Loucy (cell line): ENCODE measurements at regions not wholly inside any gene's neighbourhood (a gene's known extent, or its start where the extent isn't known, plus 50 kb on each side); places are given as distances from the start of the nearest gene placed in this dataset.

Experiments used
- H2AFZ ChIP-seq: fragments of 200-600 bp; sonication (generic); 2 replicates; pipeline ENCODE4 v1.6.0; 2016; ENCODE audit warnings: antibody characterized with exemption, mild to moderate bottlenecking, low read length, moderate library complexity
- H3F3A ChIP-seq: fragments of 200-600 bp; 2 replicates; pipeline ENCODE4 v1.6.0; 2016; ENCODE audit warnings: antibody characterized with exemption, low read depth, mild to moderate bottlenecking
- H3K27me3 ChIP-seq: fragments of 200-600 bp; sonication (generic); 2 replicates; pipeline ENCODE4 v1.6.1; 2014; ENCODE audit warnings: low read length, mild to moderate bottlenecking; ENCODE audit not compliant: insufficient read depth, poor library complexity, severe bottlenecking
- H3K36me3 ChIP-seq: fragments of 200-600 bp; sonication (generic); 2 replicates; pipeline ENCODE4 v1.6.1; 2016; ENCODE audit warnings: low read length; ENCODE audit not compliant: insufficient read depth
- H3K4me1 ChIP-seq: fragments of 200-600 bp; sonication (generic); 2 replicates; pipeline ENCODE4 v1.5.1; 2014; ENCODE audit warnings: low read length, mild to moderate bottlenecking; ENCODE audit not compliant: insufficient read depth, poor library complexity, severe bottlenecking
- H3K4me2 ChIP-seq: fragments of 200-600 bp; sonication (generic); 2 replicates; pipeline ENCODE4 v1.6.0; 2014; ENCODE audit warnings: antibody characterized with exemption, low read length, low read depth, mild to moderate bottlenecking; ENCODE audit not compliant: poor library complexity, severe bottlenecking
- H3K4me3 ChIP-seq: fragments of 200-600 bp; sonication (generic); 2 replicates; pipeline ENCODE4 v1.5.1; 2014; ENCODE audit warnings: low read length, mild to moderate bottlenecking, mixed read lengths; ENCODE audit not compliant: poor library complexity, severe bottlenecking
- H3K79me2 ChIP-seq: fragments of 200-600 bp; sonication (generic); 2 replicates; pipeline ENCODE4 v1.6.1; 2014; ENCODE audit warnings: low read length; ENCODE audit not compliant: insufficient read depth
- H3K9ac ChIP-seq: fragments of 200-600 bp; sonication (generic); 2 replicates; pipeline ENCODE4 v1.6.0; 2014; ENCODE audit warnings: mild to moderate bottlenecking, low read depth, low read length, moderate library complexity; ENCODE audit not compliant: poor library complexity, severe bottlenecking
- H3K9me2 ChIP-seq: fragments of 200-600 bp; sonication (generic); replicated peaks from 2 replicates; pipeline ENCODE4 v1.6.1; 2016; ENCODE audit warnings: low read depth, low read length, mixed read lengths
- H3K9me3 ChIP-seq: fragments of 200-600 bp; sonication (generic); 2 replicates; pipeline ENCODE4 v1.6.1; 2014; ENCODE audit warnings: mild to moderate bottlenecking, antibody characterized with exemption, low read length, low read depth; ENCODE audit not compliant: insufficient read depth
- H4K20me1 ChIP-seq: fragments of 200-600 bp; sonication (generic); 2 replicates; pipeline ENCODE4 v1.6.0; 2014; ENCODE audit warnings: antibody characterized with exemption, low read length, mild to moderate bottlenecking; ENCODE audit not compliant: insufficient read depth, poor library complexity, severe bottlenecking
- EZH2phosphoT487 ChIP-seq: fragments of 200-600 bp; IDR thresholded peaks from 2 replicates; pipeline ENCODE4 v1.6.1; 2018; ENCODE audit warnings: antibody characterized with exemption, mild to moderate bottlenecking, moderate library complexity, borderline replicate concordance
- TF ChIP-seq, protein P1 (sequence below): fragments of 200-600 bp; sonication (generic); conservative IDR thresholded peaks from 2 replicates; pipeline ENCODE4 v1.5.1; 2014; ENCODE audit warnings: mild to moderate bottlenecking, antibody characterized with exemption, low read length

DNA sequence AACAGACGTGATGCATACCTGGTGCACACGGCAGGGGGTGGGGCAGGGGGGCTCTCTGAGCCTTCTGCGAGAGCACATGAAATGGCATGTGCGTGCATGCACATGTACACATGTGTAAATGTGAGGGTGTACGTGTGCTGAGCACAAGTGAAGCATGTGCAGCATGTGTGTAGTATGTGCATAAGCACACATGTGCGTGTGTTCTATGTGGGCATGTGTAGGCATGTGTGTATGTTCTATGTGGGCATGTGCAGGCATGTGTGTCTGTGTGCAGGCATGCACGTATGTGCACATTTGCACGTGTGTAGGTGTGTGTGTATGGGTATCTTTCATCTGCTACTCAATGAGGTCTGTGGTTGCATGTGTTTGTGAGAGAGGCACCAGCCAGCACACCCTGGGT is 371.2 kb downstream of the CTTN start:
- H3K9me3 ChIP-seq = peaks cover 18% of the 10 kb centered on the region; the same call in 1 of the 2 replicates

DNA sequence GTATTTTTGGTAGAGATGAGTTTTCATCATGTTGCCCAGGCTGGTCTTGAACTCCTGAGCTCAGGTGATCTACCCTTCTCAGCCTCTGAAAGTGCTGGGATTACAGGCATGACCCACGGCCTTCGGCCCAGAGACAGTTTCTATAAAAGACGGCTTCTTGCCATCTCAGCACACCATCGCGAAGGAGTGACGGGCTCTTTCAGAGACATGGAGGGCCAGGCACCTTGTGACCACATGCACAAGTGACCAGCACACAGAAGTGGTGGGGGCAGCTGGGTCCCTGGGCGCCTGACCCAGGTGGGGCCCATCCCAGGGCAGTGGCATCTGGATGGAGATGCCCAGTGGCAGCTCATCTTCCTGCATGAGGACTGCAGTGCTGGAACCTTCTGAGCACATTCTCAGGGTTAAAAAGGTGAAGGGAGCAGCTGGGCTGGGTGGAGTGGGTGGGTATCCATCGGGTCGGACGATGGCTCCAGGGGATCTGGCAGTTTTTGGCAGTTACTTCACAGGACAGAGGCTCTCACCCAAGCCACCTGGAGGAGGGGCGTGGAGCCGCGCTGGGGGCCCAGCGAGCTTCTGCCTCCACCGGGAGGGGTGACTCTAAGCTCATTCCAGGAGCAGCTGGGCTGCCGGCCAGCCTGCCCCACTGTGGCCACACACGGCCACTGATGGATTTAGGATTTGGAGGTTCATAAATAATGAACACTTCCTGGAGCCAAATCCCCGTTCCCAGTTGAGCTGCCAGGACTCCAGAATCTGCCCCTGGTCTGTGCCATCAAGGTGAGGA is 373.0 kb downstream of the CTTN start:
- no peak overlapping the region for H3K9ac ChIP-seq
- peaks cover 10% of the 10 kb centered on the region; the same call in 1 of the 2 replicates for H3K9me3 ChIP-seq
- H3K9me2 ChIP-seq = no peaks in the 10 kb centered on the region
- H3K27me3 ChIP-seq = no peaks in the 10 kb centered on the region
- TF ChIP-seq EZH2phosphoT487 = no peak
- TF ChIP-seq, protein P1, sequence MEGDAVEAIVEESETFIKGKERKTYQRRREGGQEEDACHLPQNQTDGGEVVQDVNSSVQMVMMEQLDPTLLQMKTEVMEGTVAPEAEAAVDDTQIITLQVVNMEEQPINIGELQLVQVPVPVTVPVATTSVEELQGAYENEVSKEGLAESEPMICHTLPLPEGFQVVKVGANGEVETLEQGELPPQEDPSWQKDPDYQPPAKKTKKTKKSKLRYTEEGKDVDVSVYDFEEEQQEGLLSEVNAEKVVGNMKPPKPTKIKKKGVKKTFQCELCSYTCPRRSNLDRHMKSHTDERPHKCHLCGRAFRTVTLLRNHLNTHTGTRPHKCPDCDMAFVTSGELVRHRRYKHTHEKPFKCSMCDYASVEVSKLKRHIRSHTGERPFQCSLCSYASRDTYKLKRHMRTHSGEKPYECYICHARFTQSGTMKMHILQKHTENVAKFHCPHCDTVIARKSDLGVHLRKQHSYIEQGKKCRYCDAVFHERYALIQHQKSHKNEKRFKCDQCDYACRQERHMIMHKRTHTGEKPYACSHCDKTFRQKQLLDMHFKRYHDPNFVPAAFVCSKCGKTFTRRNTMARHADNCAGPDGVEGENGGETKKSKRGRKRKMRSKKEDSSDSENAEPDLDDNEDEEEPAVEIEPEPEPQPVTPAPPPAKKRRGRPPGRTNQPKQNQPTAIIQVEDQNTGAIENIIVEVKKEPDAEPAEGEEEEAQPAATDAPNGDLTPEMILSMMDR = no peak
- no peaks in the 10 kb centered on the region for H3K36me3 ChIP-seq
- no peaks in the 10 kb centered on the region for H3K79me2 ChIP-seq
- H3K4me1 ChIP-seq = no peaks in the 10 kb centered on the region
- no peak overlapping the region for H2AFZ ChIP-seq
- no peak overlapping the region for H3K4me3 ChIP-seq
- H3F3A ChIP-seq = no peaks in the 10 kb centered on the region
- H3K4me2 ChIP-seq = no peak overlapping the region
- H4K20me1 ChIP-seq = no peaks in the 10 kb centered on the region

More for the DNA sequence above, 371.2 kb downstream of the CTTN start:
- Histone ChIP-seq H3K36me3 (no peaks in the 10 kb centered on the region), H3K4me1 (no peaks in the 10 kb centered on the region), H3F3A (no peaks in the 10 kb centered on the region), H3K9ac (no peak overlapping the region), H4K20me1 (no peaks in the 10 kb centered on the region), H3K9me2 (no peaks in the 10 kb centered on the region), H3K27me3 (no peaks in the 10 kb centered on the region), H3K79me2 (no peaks in the 10 kb centered on the region), H3K4me3 (no peak overlapping the region), H3K4me2 (no peak overlapping the region), H2AFZ (no peak overlapping the region)
- TF ChIP-seq EZH2phosphoT487 = no peak
- TF ChIP-seq, protein P1 = no peak

DNA sequence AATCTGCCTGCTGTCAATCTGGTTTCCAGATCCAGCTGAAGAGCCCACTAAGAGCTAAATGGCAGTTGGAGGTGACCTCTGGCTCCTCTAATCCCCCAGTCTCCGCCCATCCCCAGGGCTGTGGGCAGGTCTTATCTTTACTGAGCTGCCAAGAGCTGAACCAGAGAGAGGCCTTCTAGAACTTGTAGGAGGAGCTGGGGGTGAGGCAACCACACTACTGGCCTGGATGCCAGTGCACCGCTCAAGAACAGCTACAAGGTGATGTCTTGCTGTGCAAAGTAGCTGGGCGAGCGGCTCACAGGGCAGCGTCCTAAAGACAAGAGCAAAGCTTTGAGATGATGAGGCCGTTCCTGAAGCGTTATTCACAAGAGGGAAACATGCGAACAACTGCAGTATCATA is 374.6 kb downstream of the CTTN start:
- no peaks in the 10 kb centered on the region for H3K4me1 ChIP-seq
- no peaks in the 10 kb centered on the region for H3K36me3 ChIP-seq
- no peak overlapping the region for H2AFZ ChIP-seq
- no peak overlapping the region for H3K4me3 ChIP-seq
- H3K9ac ChIP-seq = no peak overlapping the region
- no peaks in the 10 kb centered on the region for H3F3A ChIP-seq
- no peaks in the 10 kb centered on the region for H4K20me1 ChIP-seq
- TF ChIP-seq, protein P1 = no peak
- TF ChIP-seq EZH2phosphoT487 = no peak
- peaks cover 7% of the 10 kb centered on the region; the same call in 1 of the 2 replicates for H3K9me3 ChIP-seq
- no peaks in the 10 kb centered on the region for H3K79me2 ChIP-seq
- H3K9me2 ChIP-seq = no peaks in the 10 kb centered on the region
- H3K27me3 ChIP-seq = no peaks in the 10 kb centered on the region
- no peak overlapping the region for H3K4me2 ChIP-seq
